ENCODE measurements at regions not wholly inside any gene's neighbourhood (a gene's known extent, or its start where the extent isn't known, plus 50 kb on each side); places are given as distances from the start of the nearest gene placed in this dataset.

GRCh38 chr13:95444006-95444730 is 108.4 kb upstream of the CLDN10 start:
- DNase-seq (ENCODE audit: low spot score), result no peak
- WGBS, result 84% methylated on average over 6 of the region's 6 CpGs
- no peak overlapping the region for H3K9ac ChIP-seq (ENCODE audit: low read depth in 1 of 2, low read length in 2 of 2)
- no peaks in the 10 kb centered on the region for H3K4me1 ChIP-seq (ENCODE audit: control insufficient read depth in 4 of 4, insufficient read depth in 4 of 4, low read length in 3 of 4)
- TF ChIP-seq RXRA (IDR thresholded peaks at IDR 0.05) (no peak), GABPA (IDR thresholded peaks at IDR 0.05 in 1 of 2, conservative IDR thresholded peaks at IDR 0.05 in 1 of 2) (no peak), EGR1 (IDR thresholded peaks at IDR 0.05; ENCODE audit: low read depth in 2 of 2) (no peak), NR2F2 (IDR thresholded peaks at IDR 0.05) (no peak), HNF4G (IDR thresholded peaks at IDR 0.05) (no peak), ATF3 (IDR thresholded peaks at IDR 0.05) (no peak), TAF1 (conservative IDR thresholded peaks at IDR 0.05) (no peak), HNF4A (conservative IDR thresholded peaks at IDR 0.05) (no peak), MAX (IDR thresholded peaks at IDR 0.05) (no peak), CTCF (IDR thresholded peaks at IDR 0.05; ENCODE audit: low read depth, low read length, missing input control) (no peak)
- H3K36me3 ChIP-seq (ENCODE audit: control insufficient read depth in 4 of 4, insufficient read depth in 3 of 4, low read depth in 1 of 4, low read length in 3 of 4), result no peaks in the 10 kb centered on the region
- no peaks in the 10 kb centered on the region for H3K27me3 ChIP-seq (ENCODE audit: control insufficient read depth in 4 of 4, insufficient read depth in 4 of 4, low read length in 3 of 4)
- H3K9me3 ChIP-seq (ENCODE audit: control insufficient read depth in 4 of 4, low read length in 3 of 4), result no peaks in the 10 kb centered on the region
- H3K4me3 ChIP-seq (ENCODE audit: low read depth in 1 of 3, low read length in 3 of 3), result no peak overlapping the region
- H3K27ac ChIP-seq (ENCODE audit: low read depth in 1 of 2, low read length in 2 of 2), result no peak overlapping the region

GRCh38 chr13:95445131-95445530 is 107.4 kb upstream of the CLDN10 start:
- Histone ChIP-seq H3K4me3 (ENCODE audit: low read depth in 1 of 3, low read length in 3 of 3) (no peak overlapping the region), H3K27ac (ENCODE audit: low read depth in 1 of 2, low read length in 2 of 2) (no peak overlapping the region), H3K9me3 (ENCODE audit: control insufficient read depth in 4 of 4, low read length in 3 of 4) (no peaks in the 10 kb centered on the region), H3K9ac (ENCODE audit: low read depth in 1 of 2, low read length in 2 of 2) (no peak overlapping the region), H3K4me1 (ENCODE audit: control insufficient read depth in 4 of 4, insufficient read depth in 4 of 4, low read length in 3 of 4) (no peaks in the 10 kb centered on the region), H3K36me3 (ENCODE audit: control insufficient read depth in 4 of 4, insufficient read depth in 3 of 4, low read depth in 1 of 4, low read length in 3 of 4) (no peaks in the 10 kb centered on the region), H3K27me3 (ENCODE audit: control insufficient read depth in 4 of 4, insufficient read depth in 4 of 4, low read length in 3 of 4) (no peaks in the 10 kb centered on the region)
- no peak for TF ChIP-seq RXRA (IDR thresholded peaks at IDR 0.05)
- DNase-seq (ENCODE audit: low spot score), result no peak
- WGBS, result 71% methylated on average over 4 of the region's 4 CpGs

GRCh38 chr13:95447814-95448213 is 104.7 kb upstream of the CLDN10 start:
- Histone ChIP-seq H3K4me1 (ENCODE audit: control insufficient read depth in 4 of 4, insufficient read depth in 4 of 4, low read length in 3 of 4) (no peaks in the 10 kb centered on the region), H3K27me3 (ENCODE audit: control insufficient read depth in 4 of 4, insufficient read depth in 4 of 4, low read length in 3 of 4) (no peaks in the 10 kb centered on the region), H3K27ac (ENCODE audit: low read depth in 1 of 2, low read length in 2 of 2) (no peak overlapping the region), H3K9ac (ENCODE audit: low read depth in 1 of 2, low read length in 2 of 2) (no peak overlapping the region), H3K4me3 (ENCODE audit: low read depth in 1 of 3, low read length in 3 of 3) (no peak overlapping the region), H3K9me3 (ENCODE audit: control insufficient read depth in 4 of 4, low read length in 3 of 4) (no peaks in the 10 kb centered on the region), H3K36me3 (ENCODE audit: control insufficient read depth in 4 of 4, insufficient read depth in 3 of 4, low read depth in 1 of 4, low read length in 3 of 4) (no peaks in the 10 kb centered on the region)
- DNase-seq (ENCODE audit: low spot score), result no peak
- TF ChIP-seq MAX (IDR thresholded peaks at IDR 0.05) (no peak), TAF1 (conservative IDR thresholded peaks at IDR 0.05) (no peak), JUND (IDR thresholded peaks at IDR 0.05) (no peak), SP1 (IDR thresholded peaks at IDR 0.05) (no peak), FOXA2 (IDR thresholded peaks at IDR 0.05) (no peak)
- 67% methylated on average over 8 of the region's 8 CpGs for WGBS

Data from liver (tissue), 8 donors.